ENCODE measurements at regions not wholly inside any gene's neighbourhood (a gene's known extent, or its start where the extent isn't known, plus 50 kb on each side); places are given as distances from the start of the nearest gene placed in this dataset.

DNA sequence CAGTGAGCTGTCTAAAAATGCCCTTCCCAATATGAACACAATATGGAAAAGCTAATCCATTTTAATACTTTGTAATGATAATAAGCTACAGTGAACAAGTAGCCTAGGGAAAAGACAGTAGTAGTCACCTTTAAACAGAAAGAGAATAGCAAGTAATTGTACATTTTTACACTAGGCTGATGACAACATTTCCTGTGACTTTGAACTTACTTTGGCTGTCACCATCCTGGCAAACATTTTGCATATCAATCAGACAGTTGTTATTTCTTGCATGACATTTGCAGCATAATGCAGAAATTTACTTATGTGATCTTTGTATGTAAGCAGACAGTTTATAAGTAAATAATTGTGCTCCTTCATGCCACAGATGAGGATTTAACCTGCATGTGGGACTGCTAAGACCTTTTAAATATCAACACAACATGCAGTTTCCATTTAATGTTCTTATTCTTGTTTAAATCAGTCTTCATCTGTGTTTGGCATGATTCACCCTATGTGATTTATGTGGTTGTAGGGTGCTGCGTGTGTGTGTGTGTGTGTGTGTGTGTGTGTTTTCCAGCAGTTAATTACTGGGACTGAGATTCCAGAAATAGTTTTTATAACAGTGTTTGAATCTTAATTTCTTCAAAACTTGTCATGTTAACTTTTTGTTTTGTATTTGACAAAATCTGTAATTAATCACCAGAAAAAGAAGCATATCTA, 997.1 kb upstream of the ARRDC3 start:
- H3K79me2 ChIP-seq (ENCODE audit: control insufficient read depth, low read length), result no peaks in the 10 kb centered on the region
- H3K4me3 ChIP-seq (ENCODE audit: low read length), result no peak overlapping the region
- no peaks in the 10 kb centered on the region for H4K20me1 ChIP-seq (ENCODE audit: control insufficient read depth, insufficient read depth, low read depth, low read length)
- no peaks in the 10 kb centered on the region for H3K4me1 ChIP-seq (ENCODE audit: control insufficient read depth, low read length)
- no peaks in the 10 kb centered on the region for H3K36me3 ChIP-seq (ENCODE audit: control insufficient read depth, low read length)
- H3K4me2 ChIP-seq (ENCODE audit: low read length), result no peak overlapping the region
- H3K9me3 ChIP-seq (ENCODE audit: control insufficient read depth, insufficient read depth, low read length), result no peaks in the 10 kb centered on the region
- H3F3A ChIP-seq (ENCODE audit: control insufficient read depth, insufficient read depth), result no peaks in the 10 kb centered on the region
- H3K27me3 ChIP-seq (ENCODE audit: control insufficient read depth, low read length), result no peaks in the 10 kb centered on the region
- no peaks in the 10 kb centered on the region for H3K9me2 ChIP-seq (replicated peaks; ENCODE audit: control insufficient read depth, low read length)
- H3K27ac ChIP-seq (ENCODE audit: low read depth, low read length), result no peak overlapping the region
- TF ChIP-seq, protein P1, sequence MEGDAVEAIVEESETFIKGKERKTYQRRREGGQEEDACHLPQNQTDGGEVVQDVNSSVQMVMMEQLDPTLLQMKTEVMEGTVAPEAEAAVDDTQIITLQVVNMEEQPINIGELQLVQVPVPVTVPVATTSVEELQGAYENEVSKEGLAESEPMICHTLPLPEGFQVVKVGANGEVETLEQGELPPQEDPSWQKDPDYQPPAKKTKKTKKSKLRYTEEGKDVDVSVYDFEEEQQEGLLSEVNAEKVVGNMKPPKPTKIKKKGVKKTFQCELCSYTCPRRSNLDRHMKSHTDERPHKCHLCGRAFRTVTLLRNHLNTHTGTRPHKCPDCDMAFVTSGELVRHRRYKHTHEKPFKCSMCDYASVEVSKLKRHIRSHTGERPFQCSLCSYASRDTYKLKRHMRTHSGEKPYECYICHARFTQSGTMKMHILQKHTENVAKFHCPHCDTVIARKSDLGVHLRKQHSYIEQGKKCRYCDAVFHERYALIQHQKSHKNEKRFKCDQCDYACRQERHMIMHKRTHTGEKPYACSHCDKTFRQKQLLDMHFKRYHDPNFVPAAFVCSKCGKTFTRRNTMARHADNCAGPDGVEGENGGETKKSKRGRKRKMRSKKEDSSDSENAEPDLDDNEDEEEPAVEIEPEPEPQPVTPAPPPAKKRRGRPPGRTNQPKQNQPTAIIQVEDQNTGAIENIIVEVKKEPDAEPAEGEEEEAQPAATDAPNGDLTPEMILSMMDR (IDR thresholded peaks at IDR 0.05; ENCODE audit: low read depth, low read length, poor library complexity, severe bottlenecking), result no peak
- no peak for TF ChIP-seq EZH2phosphoT487 (IDR thresholded peaks at IDR 0.05; ENCODE audit: borderline replicate concordance, low read length)

- no peaks in the 10 kb centered on the region for H3K9me2 ChIP-seq (replicated peaks; ENCODE audit: control insufficient read depth, low read length)
- no peaks in the 10 kb centered on the region for H3K9me3 ChIP-seq (ENCODE audit: control insufficient read depth, insufficient read depth, low read length)
- no peaks in the 10 kb centered on the region for H3K27me3 ChIP-seq (ENCODE audit: control insufficient read depth, low read length)
- H3K79me2 ChIP-seq (ENCODE audit: control insufficient read depth, low read length), result no peaks in the 10 kb centered on the region
- no peak overlapping the region for H3K4me2 ChIP-seq (ENCODE audit: low read length)
- TF ChIP-seq EZH2phosphoT487 (IDR thresholded peaks at IDR 0.05; ENCODE audit: borderline replicate concordance, low read length), result no peak
- TF ChIP-seq, protein P1 (IDR thresholded peaks at IDR 0.05; ENCODE audit: low read depth, low read length, poor library complexity, severe bottlenecking), result no peak
- no peak overlapping the region for H3K27ac ChIP-seq (ENCODE audit: low read depth, low read length)
- no peaks in the 10 kb centered on the region for H4K20me1 ChIP-seq (ENCODE audit: control insufficient read depth, insufficient read depth, low read depth, low read length)
- no peaks in the 10 kb centered on the region for H3K36me3 ChIP-seq (ENCODE audit: control insufficient read depth, low read length)
- no peaks in the 10 kb centered on the region for H3F3A ChIP-seq (ENCODE audit: control insufficient read depth, insufficient read depth)
- H3K4me3 ChIP-seq (ENCODE audit: low read length), result no peak overlapping the region
- H3K4me1 ChIP-seq (ENCODE audit: control insufficient read depth, low read length), result no peaks in the 10 kb centered on the region
Observed at GRCh38 chr5:92378966-92379611, 996.0 kb upstream of the ARRDC3 start.

GRCh38 chr5:92374859-92375258, 991.7 kb upstream of the ARRDC3 start:
- Histone ChIP-seq H3K4me2 (ENCODE audit: low read length) (no peak overlapping the region), H3F3A (ENCODE audit: control insufficient read depth, insufficient read depth) (no peaks in the 10 kb centered on the region), H4K20me1 (ENCODE audit: control insufficient read depth, insufficient read depth, low read depth, low read length) (no peaks in the 10 kb centered on the region), H3K4me3 (ENCODE audit: low read length) (no peak overlapping the region), H3K27me3 (ENCODE audit: control insufficient read depth, low read length) (no peaks in the 10 kb centered on the region), H3K36me3 (ENCODE audit: control insufficient read depth, low read length) (no peaks in the 10 kb centered on the region), H3K9me2 (replicated peaks; ENCODE audit: control insufficient read depth, low read length) (no peaks in the 10 kb centered on the region), H3K79me2 (ENCODE audit: control insufficient read depth, low read length) (no peaks in the 10 kb centered on the region), H3K27ac (ENCODE audit: low read depth, low read length) (no peak overlapping the region), H3K9me3 (ENCODE audit: control insufficient read depth, insufficient read depth, low read length) (no peaks in the 10 kb centered on the region), H3K4me1 (ENCODE audit: control insufficient read depth, low read length) (no peaks in the 10 kb centered on the region)
- TF ChIP-seq, protein P1 (IDR thresholded peaks at IDR 0.05; ENCODE audit: low read depth, low read length, poor library complexity, severe bottlenecking), result no peak

Data from DOHH2 (cell line).